SHP77 treated with DMSO at 0.1 percent for 48 hours (cell line): ENCODE measurements at regions not wholly inside any gene's neighbourhood (a gene's known extent, or its start where the extent isn't known, plus 50 kb on each side); places are given as distances from the start of the nearest gene placed in this dataset.
"Not testable (repeated sequence)": the region's sequence is repeated elsewhere in the genome, so short reads cannot be mapped to it uniquely, and the experiment has no call there.

ENCODE experiments used
- DNase-seq: peaks from one replicate; lab custom pipeline; 2025; lab: John Stamatoyannopoulos, UW

DNA sequence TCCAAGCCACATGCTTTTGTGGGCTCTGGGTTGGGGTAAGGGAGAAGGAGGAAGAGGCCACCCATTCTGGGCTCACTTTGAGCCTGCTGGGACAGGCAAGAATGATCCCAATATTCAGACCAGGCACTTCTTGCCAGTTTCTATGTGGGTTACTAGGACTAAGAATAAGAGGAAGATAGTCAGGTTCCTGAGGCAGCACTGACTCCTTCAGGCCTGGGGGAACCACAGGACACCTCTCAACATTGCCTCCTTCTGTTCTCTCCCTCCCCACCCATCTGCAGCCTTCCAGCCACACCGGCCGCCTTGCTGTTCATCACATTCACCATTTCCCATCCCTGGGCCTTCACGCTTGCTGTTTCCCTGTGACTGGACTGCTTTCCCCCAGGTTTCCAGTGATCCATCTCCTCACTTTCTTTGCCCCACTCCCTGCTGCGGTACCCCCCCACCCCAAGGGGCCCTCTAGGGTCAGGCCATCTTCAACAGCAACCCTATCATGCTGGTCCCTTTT, 69.2 kb upstream of the SIRPA start:
- no peak for DNase-seq

DNA sequence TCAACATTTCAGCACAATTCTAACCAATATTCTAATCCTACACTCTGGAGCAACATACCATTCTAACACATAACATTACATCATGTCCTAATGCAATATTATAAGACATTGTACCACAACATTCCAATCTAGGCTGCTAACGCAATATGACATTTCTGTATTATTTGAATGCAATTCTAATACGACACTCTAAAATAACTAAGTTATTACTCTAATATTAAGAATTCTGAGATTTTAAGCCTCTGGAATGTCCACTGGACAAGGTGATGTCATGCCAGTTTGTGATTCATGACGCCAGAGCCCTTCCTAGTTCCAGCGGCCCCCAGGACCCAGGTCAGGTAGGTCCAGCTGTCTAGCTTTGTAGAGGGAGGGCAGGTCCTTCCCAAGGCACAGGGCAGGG, 69.7 kb upstream of the SIRPA start:
- no peak for DNase-seq

DNA sequence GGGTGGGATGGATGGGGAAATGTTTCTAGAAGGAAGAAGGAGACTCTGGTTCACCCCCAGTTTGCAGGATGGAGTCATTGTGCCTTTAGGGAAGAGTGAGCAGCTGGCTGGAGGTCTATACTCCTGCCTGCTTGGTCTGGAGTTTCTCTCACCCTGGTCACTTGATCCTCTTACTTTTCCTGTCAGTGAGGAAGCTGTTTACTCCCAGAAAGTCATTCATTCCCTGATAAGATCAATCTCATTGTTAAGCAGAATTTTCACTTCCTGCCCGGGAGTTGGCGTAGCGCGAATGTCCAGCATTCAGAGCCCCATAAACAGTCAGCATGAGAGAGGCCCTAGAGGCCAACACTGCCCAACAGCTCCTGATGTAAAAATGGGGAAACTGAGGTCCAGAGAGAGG, 70.4 kb upstream of the SIRPA start:
- no peak for DNase-seq

- no peak for DNase-seq
Measured at GRCh38 chr20:1824181-1824580, 71.0 kb upstream of the SIRPA start.

- DNase-seq, result no peak
Measured at GRCh38 chr20:1823450-1823844, 71.8 kb upstream of the SIRPA start.

GRCh38 chr20:1822564-1823449, 72.4 kb upstream of the SIRPA start:
- no peak for DNase-seq

- DNase-seq, result no peak
Measured at GRCh38 chr20:1820138-1821079, 74.8 kb upstream of the SIRPA start.

- DNase-seq, result no peak
Measured at GRCh38 chr20:1819311-1820137, 75.7 kb upstream of the SIRPA start.

DNA sequence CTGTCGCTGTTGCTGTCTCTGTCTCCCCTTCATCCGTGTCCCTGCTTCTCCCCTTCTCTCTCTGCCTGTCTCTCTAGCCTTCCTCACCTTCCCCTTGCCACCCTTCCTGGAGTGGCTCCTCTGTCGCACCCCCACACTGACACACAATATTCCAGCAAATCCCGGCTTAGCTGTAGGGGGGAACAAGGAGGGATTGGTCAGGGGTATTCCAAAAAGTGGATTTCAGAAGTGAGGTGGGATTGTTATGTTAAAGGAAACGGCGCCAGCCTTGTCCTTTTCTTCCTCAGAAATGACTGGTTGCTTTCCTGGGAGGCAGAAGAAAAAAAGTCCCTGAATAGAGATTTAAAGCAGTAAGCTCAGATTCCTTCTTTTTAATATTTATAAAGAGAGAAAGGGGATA, 76.3 kb upstream of the SIRPA start:
- no peak for DNase-seq

DNA sequence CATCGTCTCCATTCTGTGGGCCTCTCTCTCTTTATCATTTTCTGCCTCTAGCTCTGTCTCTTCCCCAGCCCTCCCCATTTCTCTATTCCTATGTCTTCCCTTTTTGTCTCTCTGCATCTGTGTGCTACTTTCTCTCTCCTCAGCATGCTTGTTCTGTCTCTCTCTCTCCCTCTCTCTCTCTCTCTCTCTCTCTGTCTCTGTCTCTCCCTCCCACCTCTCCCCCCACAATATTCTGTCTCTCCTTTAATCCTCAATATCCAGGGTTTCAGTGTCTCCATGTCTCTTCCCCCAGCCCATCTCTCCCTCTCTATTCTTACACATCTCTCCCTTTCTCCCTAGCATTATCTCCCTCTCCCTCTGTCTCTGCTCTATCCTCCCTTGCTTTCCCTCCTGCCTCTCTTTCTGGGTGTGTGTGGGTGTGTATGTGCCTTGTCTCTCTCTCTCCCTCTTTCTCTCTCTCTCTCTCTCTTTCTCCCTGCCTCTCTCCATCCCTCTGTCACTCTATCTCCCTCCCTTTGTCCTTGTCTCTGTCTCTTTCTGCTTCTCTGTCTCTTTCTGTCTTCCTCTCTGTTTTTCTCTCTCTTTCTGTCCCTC, 76.9 kb upstream of the SIRPA start:
- DNase-seq, result no peak

- no peak for DNase-seq
Measured at GRCh38 chr20:1817577-1818211, 77.5 kb upstream of the SIRPA start.

GRCh38 chr20:1816384-1817381, 78.5 kb upstream of the SIRPA start:
- no peak for DNase-seq

DNA sequence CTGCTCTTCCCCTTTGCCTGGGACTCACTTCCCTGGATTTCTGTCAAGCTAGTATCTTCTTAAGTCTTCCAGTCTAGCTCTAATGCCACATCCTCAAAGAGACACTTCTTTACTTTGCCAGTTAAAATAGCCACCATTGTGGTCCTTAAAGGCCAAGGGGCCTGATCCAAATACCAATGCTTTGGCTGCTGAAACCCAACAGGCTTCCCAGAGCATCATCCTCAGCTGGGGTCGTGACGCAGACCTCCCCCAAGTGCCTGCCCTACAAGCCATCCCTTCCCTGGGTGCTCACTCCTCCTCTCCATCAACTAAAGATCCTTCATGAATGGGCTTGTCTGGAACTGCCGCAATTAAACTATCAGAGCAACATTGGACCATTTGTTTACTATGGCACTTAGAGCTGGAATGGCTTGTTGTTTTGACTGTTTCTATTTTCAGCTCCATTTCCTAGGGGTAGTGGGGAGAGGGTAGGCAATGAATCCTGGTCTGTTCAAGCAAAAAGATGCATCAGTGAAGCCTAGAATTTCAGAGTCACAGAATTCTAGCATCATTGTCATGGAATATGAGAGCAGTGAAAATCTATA, 79.6 kb upstream of the SIRPA start:
- DNase-seq, result no peak

DNA sequence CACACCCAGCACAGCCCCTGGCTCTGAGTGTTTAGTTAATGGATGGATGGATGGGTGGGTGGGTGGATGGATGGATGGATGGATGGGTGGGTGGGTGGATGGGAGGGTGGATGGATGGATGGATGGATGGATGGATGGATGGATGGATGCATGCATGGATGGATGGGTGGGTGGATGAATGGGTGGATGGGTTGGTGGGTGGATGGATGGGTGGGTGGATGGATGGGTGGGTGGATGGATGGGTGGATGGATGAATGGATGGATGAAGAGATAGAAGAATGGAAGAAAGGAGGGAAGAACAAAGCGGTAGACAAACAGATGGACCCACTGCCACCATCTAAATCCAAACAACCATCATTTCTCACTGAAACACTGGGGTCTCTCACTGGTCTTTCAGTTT, 80.3 kb upstream of the SIRPA start:
- not testable (repeated sequence) for DNase-seq

- no peak for DNase-seq
Measured at GRCh38 chr20:1813674-1814635, 81.3 kb upstream of the SIRPA start.

GRCh38 chr20:1813101-1813529, 82.1 kb upstream of the SIRPA start:
- DNase-seq, result no peak

DNA sequence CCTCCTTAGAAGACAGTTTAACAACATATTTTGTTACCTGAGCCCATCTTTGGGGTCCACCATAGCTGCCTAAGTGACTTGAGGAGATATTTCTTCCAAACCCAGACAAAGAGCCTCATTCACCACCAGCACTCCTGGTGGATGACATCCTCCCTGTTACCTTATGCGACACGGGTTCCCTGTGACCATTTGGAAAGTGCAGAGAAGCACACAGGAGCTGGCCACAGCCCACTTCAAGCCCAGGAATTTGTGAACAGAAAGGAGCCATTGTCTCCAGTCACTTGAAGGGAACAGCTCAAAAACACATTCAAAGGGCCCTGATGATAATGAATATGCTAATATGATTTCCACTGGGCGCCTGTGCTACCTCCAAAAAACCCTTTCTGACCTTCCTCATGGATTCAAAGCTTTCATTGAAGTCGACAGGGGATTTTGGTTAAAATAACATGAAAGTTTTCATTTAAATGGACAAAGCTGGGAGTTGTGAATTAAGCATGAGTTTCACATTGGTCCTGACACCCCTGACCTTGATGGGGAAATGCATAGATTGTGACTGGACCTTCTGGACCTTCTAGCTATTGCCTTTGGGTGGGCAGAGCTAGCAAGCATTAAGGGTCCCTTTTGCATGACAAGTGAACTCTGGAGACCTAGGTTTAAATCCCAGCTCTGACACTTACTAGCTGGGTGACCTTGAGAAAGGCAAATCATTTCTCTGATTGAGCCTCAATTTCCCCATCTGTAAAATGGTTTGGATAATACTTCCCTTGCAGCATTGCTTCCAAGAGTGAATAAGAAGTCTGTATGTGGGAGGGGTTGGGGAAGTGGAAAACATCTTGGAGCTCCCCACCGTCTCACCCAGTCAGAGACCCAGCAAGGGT, 83.3 kb upstream of the SIRPA start:
- DNase-seq, result no peak
